GM19452 (cell line): ENCODE measurements at regions not wholly inside any gene's neighbourhood (a gene's known extent, or its start where the extent isn't known, plus 50 kb on each side); places are given as distances from the start of the nearest gene placed in this dataset.
"Not testable (repeated sequence)": the region's sequence is repeated elsewhere in the genome, so short reads cannot be mapped to it uniquely, and the experiment has no call there.

Source experiments
- ATAC-seq: cut with Tn5 transposase; IDR thresholded peaks from one replicate; pipeline ENCODE4 v1.9.1; 2021; ENCODE audit not compliant: unreplicated experiment

DNA sequence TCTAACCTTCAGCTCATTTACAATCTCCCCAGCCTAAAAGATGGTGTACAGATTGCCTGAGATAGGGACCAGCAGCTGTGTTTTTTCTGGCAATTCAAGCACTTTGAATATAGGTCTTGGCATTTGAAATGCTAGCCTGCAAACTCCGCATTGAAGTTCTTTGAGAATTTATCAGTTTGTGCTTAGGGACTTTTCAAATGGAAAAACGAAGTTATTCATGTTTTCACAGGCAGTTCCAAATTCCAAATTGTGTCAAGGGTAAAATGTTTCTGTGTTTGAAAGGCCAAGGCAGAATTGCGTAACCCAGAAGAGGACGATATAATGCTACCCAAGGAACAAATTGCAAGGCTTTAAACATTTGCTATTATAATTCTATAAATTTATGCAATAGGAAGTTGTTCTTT is 168.9 kb upstream of the RASSF8 start:
- ATAC-seq = no peak

DNA sequence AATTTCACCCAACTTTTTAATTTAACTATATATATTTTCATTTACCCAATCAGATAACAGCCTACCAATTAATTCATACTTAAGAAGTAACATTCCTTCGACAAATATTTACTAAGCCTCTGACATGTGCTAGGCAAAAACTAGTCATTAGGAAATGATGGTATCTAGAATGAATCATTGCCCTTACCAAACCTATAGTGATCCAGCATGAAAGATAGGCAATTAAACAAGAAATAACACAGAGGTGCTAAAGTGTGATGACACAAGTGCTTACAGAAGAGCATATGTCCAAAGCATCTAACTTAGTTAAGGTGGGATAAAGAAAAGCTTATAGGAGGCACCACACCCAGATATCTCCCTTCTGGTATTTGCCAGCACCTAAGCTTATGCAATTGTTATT is 166.5 kb upstream of the RASSF8 start:
- ATAC-seq = no peak

GRCh38 chr12:25793196-25793595 is 165.3 kb upstream of the RASSF8 start:
- no peak for ATAC-seq

DNA sequence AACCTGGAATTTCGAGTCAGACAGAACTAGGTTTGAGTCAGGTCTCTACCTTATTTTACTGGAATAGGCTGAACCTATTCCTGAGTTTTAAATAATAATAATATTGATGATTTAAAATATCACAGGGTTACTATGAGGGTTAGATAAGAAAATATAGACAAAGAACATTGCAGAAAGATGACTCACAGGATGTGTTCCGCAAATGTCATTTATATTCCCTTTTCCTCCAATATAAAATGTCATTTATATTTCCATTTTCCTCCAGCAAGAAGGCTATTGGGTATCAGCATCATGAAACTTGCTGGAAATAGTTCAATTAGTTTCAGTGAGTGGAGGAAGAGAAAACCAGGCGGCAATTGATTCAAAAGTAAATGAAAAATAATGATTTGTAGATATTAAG is 163.9 kb upstream of the RASSF8 start:
- no peak for ATAC-seq

- ATAC-seq = no peak
These were observed 161.9 kb upstream of the RASSF8 start for GRCh38 chr12:25796523-25797000.

DNA sequence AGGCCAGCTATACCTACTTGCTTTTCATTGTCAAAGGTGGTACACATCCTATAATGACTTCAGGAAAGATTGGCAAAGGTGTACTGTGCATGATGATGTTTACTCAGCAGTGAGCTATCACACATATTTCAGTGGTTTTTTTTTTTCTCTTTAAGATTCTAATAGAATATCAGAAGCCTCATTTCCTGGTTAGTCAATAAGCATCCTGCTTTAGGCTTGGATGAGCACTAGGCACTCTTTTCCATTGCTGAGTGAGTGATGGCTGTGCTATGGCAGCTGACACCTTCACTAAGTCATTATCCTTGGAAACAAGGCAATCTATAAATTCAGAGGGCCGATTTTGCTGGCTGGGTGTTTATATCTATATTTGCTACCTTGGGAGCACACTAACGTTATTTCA is 161.1 kb upstream of the RASSF8 start:
- no peak for ATAC-seq

- ATAC-seq = no peak
These were observed 160.5 kb upstream of the RASSF8 start for GRCh38 chr12:25797949-25798348.

DNA sequence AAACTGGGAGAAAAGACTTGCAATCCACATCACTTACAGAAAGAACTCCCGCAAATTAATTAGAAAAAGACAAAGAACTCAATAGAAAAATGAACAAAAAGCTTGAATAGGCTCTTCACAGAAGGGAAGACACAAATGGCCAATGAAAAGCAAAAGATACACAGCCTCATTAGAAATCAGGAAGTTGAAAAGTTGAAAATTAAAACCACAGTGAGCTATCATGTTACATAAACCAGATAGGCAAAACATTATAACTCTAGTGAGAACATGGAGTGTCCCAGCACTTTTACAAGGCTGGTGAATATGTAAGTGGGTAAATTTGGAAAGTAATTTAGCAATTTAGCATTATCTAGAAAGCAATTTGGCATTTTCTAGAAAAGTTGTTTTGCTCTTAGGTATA is 158.4 kb upstream of the RASSF8 start:
- ATAC-seq = no peak

- ATAC-seq = no peak
These were observed 156.7 kb upstream of the RASSF8 start for GRCh38 chr12:25801734-25802133.

GRCh38 chr12:25802143-25802542 is 156.3 kb upstream of the RASSF8 start:
- ATAC-seq = no peak

- ATAC-seq = not testable (repeated sequence)
These were observed 155.3 kb upstream of the RASSF8 start for GRCh38 chr12:25803029-25803664.

DNA sequence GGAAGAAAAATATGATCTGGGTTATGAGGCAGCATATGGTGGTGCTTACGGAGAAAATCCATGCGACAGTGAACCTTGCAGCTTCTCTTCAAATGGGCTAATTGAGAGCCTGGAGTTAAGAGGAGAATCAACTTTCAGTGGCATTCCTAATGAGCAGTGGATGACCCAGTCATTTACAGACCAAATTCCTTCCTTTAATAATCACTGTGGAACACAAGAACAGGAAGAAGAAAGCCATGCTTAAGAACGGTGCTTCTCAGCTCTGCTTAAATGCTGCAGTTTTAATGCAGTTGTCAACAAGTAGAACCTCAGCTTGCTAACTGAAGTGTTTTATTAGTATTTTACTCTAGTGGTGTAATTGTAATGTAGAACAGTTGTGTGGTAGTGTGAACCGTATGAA is 154.2 kb upstream of the RASSF8 start:
- ATAC-seq = not testable (repeated sequence)

- no peak for ATAC-seq
These were observed 152.2 kb upstream of the RASSF8 start for GRCh38 chr12:25806271-25806670.

- no peak for ATAC-seq
These were observed 149.9 kb upstream of the RASSF8 start for GRCh38 chr12:25808604-25809003.

- no peak for ATAC-seq
These were observed 147.8 kb upstream of the RASSF8 start for GRCh38 chr12:25810683-25811082.

- no peak for ATAC-seq
These were observed 146.8 kb upstream of the RASSF8 start for GRCh38 chr12:25811656-25812126.

DNA sequence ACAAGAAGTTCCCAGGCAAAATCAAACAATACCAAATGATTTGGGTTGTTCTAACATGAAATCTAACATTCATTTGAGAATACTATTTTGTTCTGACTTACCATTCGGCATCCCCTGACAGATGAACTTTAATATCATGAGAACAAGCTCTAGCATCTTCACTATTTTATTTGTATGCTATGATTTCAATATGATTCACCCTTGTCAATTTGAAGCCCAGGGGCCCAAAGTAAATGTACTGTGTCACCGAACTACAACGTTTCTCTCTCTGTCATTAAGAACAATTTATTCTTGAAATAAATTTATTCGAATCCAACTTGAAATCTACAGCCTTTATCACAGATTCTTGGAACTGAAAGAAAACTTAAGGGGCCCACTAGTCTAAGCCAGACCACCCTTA is 146.2 kb upstream of the RASSF8 start:
- ATAC-seq = no peak

GRCh38 chr12:25813843-25814242 is 144.6 kb upstream of the RASSF8 start:
- ATAC-seq = no peak

- no peak for ATAC-seq
These were observed 141.8 kb upstream of the RASSF8 start for GRCh38 chr12:25816637-25817036.

DNA sequence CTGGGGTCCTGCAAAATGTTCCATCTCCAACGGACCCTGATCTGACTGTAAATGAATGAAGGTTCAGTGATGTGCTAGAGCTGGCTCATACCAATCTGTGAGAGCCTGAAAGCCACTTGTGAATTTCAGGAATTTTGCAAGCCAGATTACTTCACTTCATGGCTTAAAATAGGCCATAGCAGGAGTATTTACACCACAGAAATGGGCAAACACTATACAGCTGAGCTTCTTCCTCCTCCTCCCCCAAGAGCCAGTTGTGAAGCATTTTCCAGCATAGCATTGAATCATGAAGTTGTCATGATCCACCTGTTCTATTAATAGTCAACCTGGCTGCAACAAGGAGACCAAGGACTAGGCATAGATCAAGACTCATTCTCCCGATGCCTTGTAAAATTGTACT is 141.3 kb upstream of the RASSF8 start:
- ATAC-seq = no peak

DNA sequence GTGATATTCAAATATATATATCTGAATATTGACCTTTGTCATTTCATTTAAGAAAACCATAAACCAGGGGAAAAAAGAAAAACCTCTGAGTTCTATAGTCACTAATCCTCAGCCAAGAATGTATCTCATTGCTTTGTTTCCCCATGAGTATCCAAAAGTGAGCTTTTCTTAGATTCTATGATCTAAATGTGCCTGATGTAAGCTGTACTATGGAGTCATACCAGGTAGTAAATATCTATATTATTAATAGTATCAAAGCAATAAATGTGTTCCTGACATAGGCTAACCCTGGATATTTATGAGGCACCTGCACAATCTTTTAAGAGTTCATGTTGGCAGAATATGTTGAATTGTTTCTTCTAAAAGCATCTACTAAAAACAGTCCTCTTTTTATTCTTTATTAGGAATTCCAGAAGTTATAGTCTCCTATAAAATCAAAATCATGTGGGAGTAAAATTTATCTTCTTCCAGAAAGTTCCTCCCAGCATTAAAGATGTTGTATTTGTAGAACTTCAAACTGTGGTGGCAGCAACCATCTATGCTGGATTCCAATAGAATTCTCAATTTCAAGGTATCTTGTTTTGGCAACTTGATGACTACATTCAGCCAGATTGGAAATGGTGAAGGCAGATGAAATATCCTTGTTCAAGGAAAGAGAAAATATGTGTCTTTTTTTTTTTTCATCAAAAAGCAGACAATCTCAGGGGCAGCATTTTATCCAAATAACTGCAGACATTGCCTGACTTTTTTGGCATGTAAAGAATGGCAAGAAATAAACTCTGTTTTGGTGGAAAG is 139.7 kb upstream of the RASSF8 start:
- ATAC-seq = no peak

DNA sequence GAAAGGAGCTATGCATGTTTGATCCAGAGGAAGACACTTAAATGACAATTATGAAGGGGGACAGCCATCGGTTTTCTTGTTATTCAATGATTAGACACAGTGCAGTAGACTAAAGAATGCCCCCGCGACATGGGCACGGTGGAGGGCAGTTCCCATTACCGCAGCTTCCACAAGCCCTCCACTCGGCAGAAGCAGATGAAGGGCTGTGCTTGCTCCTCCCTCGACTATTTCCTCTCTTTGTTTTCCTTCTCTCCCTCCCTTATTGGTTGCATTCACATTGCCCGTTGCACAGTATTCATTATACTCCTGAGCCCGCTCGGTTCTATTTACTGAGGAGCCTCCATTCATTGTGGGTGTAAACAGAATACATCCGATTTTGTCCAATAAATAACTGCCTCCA is 138.8 kb upstream of the RASSF8 start:
- no peak for ATAC-seq
